ENCODE measurements at regions not wholly inside any gene's neighbourhood (a gene's known extent, or its start where the extent isn't known, plus 50 kb on each side); places are given as distances from the start of the nearest gene placed in this dataset.

DNA sequence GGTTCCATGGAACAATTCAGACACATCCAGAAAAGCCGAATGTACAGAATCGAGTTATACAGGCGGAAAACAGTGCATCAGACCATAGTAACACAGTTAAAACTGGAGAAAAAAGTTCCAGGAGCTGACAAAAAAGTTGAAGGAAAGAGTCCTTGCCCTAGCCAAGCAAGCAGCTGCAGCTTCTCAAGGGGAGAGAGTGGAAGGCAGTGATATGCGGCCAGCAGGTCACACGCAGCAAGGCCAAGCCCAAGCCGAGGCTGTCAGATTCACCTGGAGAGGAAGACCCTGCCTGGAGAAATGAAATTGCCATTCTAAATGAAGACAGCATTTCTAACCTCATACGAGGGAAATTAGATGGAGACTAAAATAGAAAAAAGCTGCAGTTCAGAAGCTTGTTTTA lies 55.8 kb downstream of the RGS12 start:
- no peaks in the 10 kb centered on the region for H3K27me3 ChIP-seq (ENCODE audit: low read depth)
- TF ChIP-seq, protein P1, sequence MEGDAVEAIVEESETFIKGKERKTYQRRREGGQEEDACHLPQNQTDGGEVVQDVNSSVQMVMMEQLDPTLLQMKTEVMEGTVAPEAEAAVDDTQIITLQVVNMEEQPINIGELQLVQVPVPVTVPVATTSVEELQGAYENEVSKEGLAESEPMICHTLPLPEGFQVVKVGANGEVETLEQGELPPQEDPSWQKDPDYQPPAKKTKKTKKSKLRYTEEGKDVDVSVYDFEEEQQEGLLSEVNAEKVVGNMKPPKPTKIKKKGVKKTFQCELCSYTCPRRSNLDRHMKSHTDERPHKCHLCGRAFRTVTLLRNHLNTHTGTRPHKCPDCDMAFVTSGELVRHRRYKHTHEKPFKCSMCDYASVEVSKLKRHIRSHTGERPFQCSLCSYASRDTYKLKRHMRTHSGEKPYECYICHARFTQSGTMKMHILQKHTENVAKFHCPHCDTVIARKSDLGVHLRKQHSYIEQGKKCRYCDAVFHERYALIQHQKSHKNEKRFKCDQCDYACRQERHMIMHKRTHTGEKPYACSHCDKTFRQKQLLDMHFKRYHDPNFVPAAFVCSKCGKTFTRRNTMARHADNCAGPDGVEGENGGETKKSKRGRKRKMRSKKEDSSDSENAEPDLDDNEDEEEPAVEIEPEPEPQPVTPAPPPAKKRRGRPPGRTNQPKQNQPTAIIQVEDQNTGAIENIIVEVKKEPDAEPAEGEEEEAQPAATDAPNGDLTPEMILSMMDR (IDR thresholded peaks at IDR 0.05; ENCODE audit: borderline replicate concordance), result no peak
- no peak for DNase-seq
- no peak overlapping the region for H3K27ac ChIP-seq (replicated peaks)
- no peak overlapping the region for H3K4me3 ChIP-seq
- intact Hi-C loops (cut with micrococcal nuclease), result no loop called here
- H3K9me3 ChIP-seq (replicated peaks), result peaks cover 4% of the 10 kb centered on the region
- H3K4me1 ChIP-seq, result peaks cover 9% of the 10 kb centered on the region
- H3K36me3 ChIP-seq, result no peaks in the 10 kb centered on the region

DNA sequence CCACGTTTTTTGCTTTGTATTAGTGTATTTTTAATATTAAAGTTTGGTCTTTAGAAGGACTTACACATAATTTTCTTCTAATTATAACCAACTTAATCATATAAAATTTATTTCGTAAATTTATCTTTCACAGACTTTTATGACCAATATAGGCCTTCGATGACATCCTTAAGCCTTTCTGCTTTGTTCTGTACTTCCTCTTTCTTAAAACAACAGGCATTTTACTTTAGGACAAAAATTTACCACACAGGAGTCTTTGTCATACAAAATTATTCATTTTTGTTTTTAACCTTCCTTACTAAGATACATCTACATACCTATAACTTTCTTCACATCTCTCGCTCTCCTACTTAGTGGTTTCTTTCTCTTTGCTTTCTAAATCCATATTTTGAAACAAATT lies 56.3 kb downstream of the RGS12 start:
- no peak for DNase-seq
- no peaks in the 10 kb centered on the region for H3K27me3 ChIP-seq (ENCODE audit: low read depth)
- H3K27ac ChIP-seq (replicated peaks), result no peak overlapping the region
- H3K9me3 ChIP-seq (replicated peaks), result peaks cover 4% of the 10 kb centered on the region
- intact Hi-C loops (cut with micrococcal nuclease), result no loop called here
- TF ChIP-seq, protein P1 (IDR thresholded peaks at IDR 0.05; ENCODE audit: borderline replicate concordance), result no peak
- no peak overlapping the region for H3K4me3 ChIP-seq
- H3K36me3 ChIP-seq, result no peaks in the 10 kb centered on the region
- H3K4me1 ChIP-seq, result peaks cover 9% of the 10 kb centered on the region

DNA sequence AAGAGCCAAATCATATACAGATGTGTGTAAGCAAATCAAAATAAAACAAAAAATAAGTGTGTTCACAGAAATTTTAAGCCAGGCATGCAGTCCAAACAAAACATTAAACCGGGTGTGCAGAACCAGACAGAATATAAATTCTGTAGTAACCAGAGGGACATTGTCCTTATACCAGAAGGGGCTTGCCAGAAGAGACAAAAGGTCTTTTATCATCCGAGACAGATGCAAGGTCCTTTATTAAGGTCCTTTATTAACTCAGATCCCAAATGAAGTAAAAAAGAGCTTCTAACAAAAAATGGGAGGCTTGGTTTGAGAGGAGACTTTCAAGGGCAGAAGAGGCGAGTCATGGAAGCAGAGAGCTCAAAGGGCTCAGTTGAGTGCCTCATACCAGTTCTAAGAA lies 59.2 kb downstream of the RGS12 start:
- Histone ChIP-seq H3K27ac (replicated peaks) (no peak overlapping the region), H3K9me3 (replicated peaks) (peaks cover 4% of the 10 kb centered on the region), H3K4me3 (no peak overlapping the region), H3K36me3 (no peaks in the 10 kb centered on the region), H3K4me1 (no peaks in the 10 kb centered on the region), H3K27me3 (ENCODE audit: low read depth) (no peaks in the 10 kb centered on the region)
- TF ChIP-seq, protein P1 (IDR thresholded peaks at IDR 0.05; ENCODE audit: borderline replicate concordance), result no peak
- intact Hi-C loops (cut with micrococcal nuclease), result no loop called here
- no peak for DNase-seq

DNA sequence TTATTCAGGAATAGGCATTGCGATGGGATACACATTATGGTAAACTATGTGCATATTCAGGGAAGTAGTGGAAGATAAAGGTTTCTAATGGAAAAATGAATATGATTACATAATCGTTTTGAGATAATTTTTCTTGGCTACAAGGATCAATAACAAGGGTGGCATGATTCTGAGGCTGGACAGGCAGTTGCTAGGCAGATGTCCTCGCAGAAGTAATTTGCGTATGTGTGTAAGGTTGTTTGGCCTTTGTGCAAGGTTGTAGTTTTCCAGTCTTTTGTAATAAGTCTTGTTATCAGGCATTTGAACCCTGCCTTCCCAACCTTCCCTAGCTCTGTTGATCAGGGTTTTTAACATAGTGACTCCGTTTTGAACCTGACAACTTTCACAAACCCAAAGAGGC lies 59.7 kb downstream of the RGS12 start:
- no peaks in the 10 kb centered on the region for H3K4me1 ChIP-seq
- TF ChIP-seq, protein P1 (IDR thresholded peaks at IDR 0.05; ENCODE audit: borderline replicate concordance), result no peak
- intact Hi-C loops (cut with micrococcal nuclease), result no loop called here
- H3K36me3 ChIP-seq, result no peaks in the 10 kb centered on the region
- H3K27ac ChIP-seq (replicated peaks), result no peak overlapping the region
- H3K27me3 ChIP-seq (ENCODE audit: low read depth), result no peaks in the 10 kb centered on the region
- H3K9me3 ChIP-seq (replicated peaks), result peaks cover 4% of the 10 kb centered on the region
- DNase-seq, result no peak
- H3K4me3 ChIP-seq, result no peak overlapping the region

DNA sequence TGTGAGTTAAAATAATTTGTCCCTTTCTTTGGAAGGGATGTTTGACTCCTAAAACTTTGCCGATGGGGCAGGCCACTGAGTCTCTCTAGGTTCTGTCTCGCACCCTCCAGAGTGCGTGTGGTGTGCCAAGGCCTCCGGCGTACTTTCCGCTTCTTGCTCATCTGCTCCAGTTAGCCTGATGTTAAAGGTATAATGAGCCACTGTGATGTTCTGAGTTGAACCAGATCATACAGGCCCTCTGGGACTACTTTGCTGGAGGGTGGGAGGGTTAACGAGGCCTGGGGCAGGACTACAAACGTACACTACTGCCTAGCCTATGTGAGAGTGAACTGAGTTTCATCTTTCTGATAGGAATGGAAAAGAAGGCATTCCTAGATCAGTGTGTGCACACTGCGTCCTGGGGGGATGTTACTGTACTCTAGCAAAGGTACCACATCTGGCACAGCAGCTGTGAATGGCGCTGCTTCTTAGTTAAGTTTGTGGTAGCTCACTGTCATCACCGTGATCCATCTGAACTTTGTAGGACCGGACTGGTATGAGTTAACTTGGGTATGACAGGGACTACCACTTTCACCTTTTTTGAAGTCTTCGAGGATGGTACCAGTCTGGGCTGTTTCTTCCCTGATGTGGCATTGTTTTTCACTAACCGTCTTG lies 60.2 kb downstream of the RGS12 start:
- DNase-seq, result no peak
- H3K4me1 ChIP-seq, result no peaks in the 10 kb centered on the region
- TF ChIP-seq, protein P1 (IDR thresholded peaks at IDR 0.05; ENCODE audit: borderline replicate concordance), result no peak
- H3K36me3 ChIP-seq, result no peaks in the 10 kb centered on the region
- H3K27ac ChIP-seq (replicated peaks), result no peak overlapping the region
- H3K27me3 ChIP-seq (ENCODE audit: low read depth), result no peaks in the 10 kb centered on the region
- no peak overlapping the region for H3K4me3 ChIP-seq
- intact Hi-C loops (cut with micrococcal nuclease), result no loop called here
- H3K9me3 ChIP-seq (replicated peaks), result peaks cover 4% of the 10 kb centered on the region

All from left ventricle myocardium inferior (tissue), 1 donor.